ENCODE measurements at regions not wholly inside any gene's neighbourhood (a gene's known extent, or its start where the extent isn't known, plus 50 kb on each side); places are given as distances from the start of the nearest gene placed in this dataset.

GRCh38 chr10:78921895-78922294 is 146.9 kb upstream of the ZMIZ1 start:
- no peaks in the 10 kb centered on the region for H3K79me2 ChIP-seq (ENCODE audit: insufficient read depth, low read length)
- H3K4me2 ChIP-seq (ENCODE audit: low read length), result no peak overlapping the region
- no peaks in the 10 kb centered on the region for H3K36me3 ChIP-seq (ENCODE audit: insufficient read depth, low read length)
- H3K9me3 ChIP-seq (ENCODE audit: low read length), result no peaks in the 10 kb centered on the region
- H3K27ac ChIP-seq (ENCODE audit: low read depth, low read length, poor library complexity, severe bottlenecking), result no peak overlapping the region
- no peaks in the 10 kb centered on the region for H3K4me1 ChIP-seq (ENCODE audit: insufficient read depth, low read length, severe bottlenecking)
- H2AFZ ChIP-seq (ENCODE audit: low read length), result no peak overlapping the region
- TF ChIP-seq EZH2 (IDR thresholded peaks at IDR 0.05; ENCODE audit: borderline replicate concordance, low read length), result no peak
- TF ChIP-seq CTCF (IDR thresholded peaks at IDR 0.05; ENCODE audit: low read length), result no peak
- H4K20me1 ChIP-seq (ENCODE audit: insufficient read depth, low read length), result no peaks in the 10 kb centered on the region
- H3K27me3 ChIP-seq (ENCODE audit: insufficient read depth, low read length), result no peaks in the 10 kb centered on the region
- no peaks in the 10 kb centered on the region for H3F3A ChIP-seq (ENCODE audit: insufficient read depth, low read length)
- no peaks in the 10 kb centered on the region for H3K9me2 ChIP-seq (ENCODE audit: low read depth, low read length)
- no peak overlapping the region for H3K4me3 ChIP-seq (ENCODE audit: low read depth, low read length, poor library complexity, severe bottlenecking)
- no peak overlapping the region for H3K9ac ChIP-seq (ENCODE audit: low read length)

GRCh38 chr10:78923647-78924318 is 145.0 kb upstream of the ZMIZ1 start:
- Histone ChIP-seq H3K9me3 (ENCODE audit: low read length) (no peaks in the 10 kb centered on the region), H3K9ac (ENCODE audit: low read length) (no peak overlapping the region), H3K36me3 (ENCODE audit: insufficient read depth, low read length) (no peaks in the 10 kb centered on the region), H3K27ac (ENCODE audit: low read depth, low read length, poor library complexity, severe bottlenecking) (no peak overlapping the region), H3K27me3 (ENCODE audit: insufficient read depth, low read length) (no peaks in the 10 kb centered on the region), H3K4me3 (ENCODE audit: low read depth, low read length, poor library complexity, severe bottlenecking) (no peak overlapping the region), H3F3A (ENCODE audit: insufficient read depth, low read length) (no peaks in the 10 kb centered on the region), H2AFZ (ENCODE audit: low read length) (no peak overlapping the region), H3K4me1 (ENCODE audit: insufficient read depth, low read length, severe bottlenecking) (no peaks in the 10 kb centered on the region), H3K79me2 (ENCODE audit: insufficient read depth, low read length) (no peaks in the 10 kb centered on the region), H3K4me2 (ENCODE audit: low read length) (no peak overlapping the region), H4K20me1 (ENCODE audit: insufficient read depth, low read length) (no peaks in the 10 kb centered on the region), H3K9me2 (ENCODE audit: low read depth, low read length) (no peaks in the 10 kb centered on the region)
- TF ChIP-seq EZH2 (IDR thresholded peaks at IDR 0.05; ENCODE audit: borderline replicate concordance, low read length) (no peak), CTCF (IDR thresholded peaks at IDR 0.05; ENCODE audit: low read length) (no peak)

DNA sequence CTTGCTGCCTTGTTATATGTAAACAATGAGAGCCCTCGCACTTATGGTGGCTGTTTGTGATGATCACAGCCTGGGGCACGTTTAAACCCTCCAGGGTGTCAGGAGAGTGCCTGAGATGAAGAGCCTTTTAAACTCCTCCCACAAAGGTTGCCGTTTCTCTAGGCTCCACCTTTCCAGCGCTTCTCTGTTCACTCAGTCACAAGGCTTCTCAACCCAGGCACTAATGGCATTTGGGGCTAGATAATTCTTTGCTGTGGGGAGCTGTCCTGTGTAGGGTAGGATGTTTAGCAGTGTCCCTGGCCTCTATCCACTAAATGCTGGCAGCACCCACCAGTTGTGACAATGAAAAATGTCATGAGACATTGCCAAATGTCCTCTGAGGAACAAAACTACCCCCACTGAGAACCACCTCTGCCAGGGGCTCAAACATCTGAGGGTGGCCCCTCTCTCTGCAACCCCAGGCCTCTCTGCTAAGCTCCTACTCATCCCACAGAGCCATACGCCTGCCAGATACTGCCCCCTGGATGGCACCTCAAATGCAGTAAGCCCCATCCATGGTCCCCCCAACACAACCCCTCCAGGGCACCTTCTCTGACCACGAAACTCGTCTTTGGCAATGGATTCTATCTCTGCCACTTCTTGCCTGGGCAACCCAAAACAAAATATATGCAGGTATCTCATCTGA is 144.3 kb upstream of the ZMIZ1 start:
- Histone ChIP-seq H3K4me3 (ENCODE audit: low read depth, low read length, poor library complexity, severe bottlenecking) (no peak overlapping the region), H3F3A (ENCODE audit: insufficient read depth, low read length) (no peaks in the 10 kb centered on the region), H3K79me2 (ENCODE audit: insufficient read depth, low read length) (no peaks in the 10 kb centered on the region), H3K9me2 (ENCODE audit: low read depth, low read length) (no peaks in the 10 kb centered on the region), H3K4me2 (ENCODE audit: low read length) (no peak overlapping the region), H2AFZ (ENCODE audit: low read length) (no peak overlapping the region), H3K4me1 (ENCODE audit: insufficient read depth, low read length, severe bottlenecking) (no peaks in the 10 kb centered on the region), H3K27me3 (ENCODE audit: insufficient read depth, low read length) (no peaks in the 10 kb centered on the region), H4K20me1 (ENCODE audit: insufficient read depth, low read length) (no peaks in the 10 kb centered on the region), H3K27ac (ENCODE audit: low read depth, low read length, poor library complexity, severe bottlenecking) (no peak overlapping the region), H3K9me3 (ENCODE audit: low read length) (no peaks in the 10 kb centered on the region), H3K36me3 (ENCODE audit: insufficient read depth, low read length) (no peaks in the 10 kb centered on the region), H3K9ac (ENCODE audit: low read length) (no peak overlapping the region)
- TF ChIP-seq EZH2 (IDR thresholded peaks at IDR 0.05; ENCODE audit: borderline replicate concordance, low read length), result no peak
- TF ChIP-seq CTCF (IDR thresholded peaks at IDR 0.05; ENCODE audit: low read length), result no peak
